ENCODE measurements at regions not wholly inside any gene's neighbourhood (a gene's known extent, or its start where the extent isn't known, plus 50 kb on each side); places are given as distances from the start of the nearest gene placed in this dataset.

- Histone ChIP-seq H3K4ac (ENCODE audit: low read depth, low read length) (no peak overlapping the region), H3K9me3 (ENCODE audit: control insufficient read depth, insufficient read depth, low read length) (no peaks in the 10 kb centered on the region), H2BK5ac (ENCODE audit: low read depth, low read length, poor library complexity, severe bottlenecking) (no peak overlapping the region), H3K9me1 (ENCODE audit: insufficient read depth, low read length) (peaks cover 3% of the 10 kb centered on the region; the same call in 1 of the 2 replicates), H2BK15ac (ENCODE audit: low read depth, low read length) (no peak overlapping the region), H4K91ac (ENCODE audit: insufficient read depth, low read depth, low read length) (no peak overlapping the region), H4K5ac (ENCODE audit: low read depth, low read length) (no peak overlapping the region), H2BK120ac (ENCODE audit: low read depth, low read length) (no peak overlapping the region), H4K20me1 (ENCODE audit: insufficient read depth, low read length) (no peaks in the 10 kb centered on the region), H3K9ac (ENCODE audit: low read depth, low read length) (no peak overlapping the region), H3K23ac (ENCODE audit: low read depth, low read length) (no peak overlapping the region), H2BK20ac (ENCODE audit: low read depth, low read length) (no peak overlapping the region), H2AK5ac (ENCODE audit: low read depth, low read length) (no peak overlapping the region), H2AFZ (replicated peaks; ENCODE audit: low read length, poor library complexity) (no peak overlapping the region), H3K4me1 (ENCODE audit: control insufficient read depth, insufficient read depth, low read length) (peaks cover 3% of the 10 kb centered on the region), H3K4me2 (ENCODE audit: low read depth, low read length) (no peak overlapping the region), H4K8ac (ENCODE audit: low read depth in 2 of 2, low read length in 2 of 2) (no peak overlapping the region), H3K36me3 (ENCODE audit: control insufficient read depth, insufficient read depth, low read length) (no peaks in the 10 kb centered on the region), H3K56ac (ENCODE audit: extremely low read depth, insufficient read depth, low read length) (no peak overlapping the region), H3K79me1 (ENCODE audit: low read depth in 1 of 2, low read length in 2 of 2) (no peaks in the 10 kb centered on the region), H3K18ac (ENCODE audit: low read depth, low read length) (no peak overlapping the region), H3K27me3 (ENCODE audit: control insufficient read depth, insufficient read depth, low read length) (no peaks in the 10 kb centered on the region), H3K14ac (replicated peaks; ENCODE audit: low read depth, low read length) (no peak overlapping the region), H3K27ac (ENCODE audit: insufficient read depth, low read length) (no peak overlapping the region), H2AK9ac (replicated peaks; ENCODE audit: low read depth, low read length, poor library complexity) (no peak overlapping the region), H3K4me3 (ENCODE audit: insufficient read depth, low read depth, low read length) (no peak overlapping the region)
- dilution Hi-C loops (cut with HindIII; ENCODE audit: low sequenced_read_pairs, unreplicated experiment): no loop called here
- TF ChIP-seq CHD1 (IDR thresholded peaks at IDR 0.05; ENCODE audit: low read depth, low read length) (no peak), RCOR1 (IDR thresholded peaks at IDR 0.05; ENCODE audit: insufficient replicate concordance, low read length) (no peak), MXI1 (IDR thresholded peaks at IDR 0.05; ENCODE audit: borderline replicate concordance, low read depth, low read length) (no peak), CEBPB (IDR thresholded peaks at IDR 0.05; ENCODE audit: low read depth, low read length) (no peak), POLR2A (IDR thresholded peaks at IDR 0.05; ENCODE audit: low read depth, low read length) (no peak), MAFK (IDR thresholded peaks at IDR 0.05; ENCODE audit: low read depth, low read length) (no peak), MAZ (IDR thresholded peaks at IDR 0.05; ENCODE audit: borderline replicate concordance, low read depth, low read length) (no peak), RFX5 (IDR thresholded peaks at IDR 0.05; ENCODE audit: low read depth, low read length) (no peak), SMC3 (IDR thresholded peaks at IDR 0.05; ENCODE audit: low read depth, low read length) (no peak), CTCF (conservative IDR thresholded peaks at IDR 0.05; ENCODE audit: low read depth, low read length) (no peak), BHLHE40 (IDR thresholded peaks at IDR 0.05; ENCODE audit: low read depth, low read length) (no peak), NFE2L2 (IDR thresholded peaks at IDR 0.05; ENCODE audit: low read depth, low read length) (no peak), FOS (IDR thresholded peaks at IDR 0.05; ENCODE audit: low read depth, low read length) (no peak), ELK1 (IDR thresholded peaks at IDR 0.05; ENCODE audit: borderline replicate concordance, low read depth, low read length) (no peak), RAD21 (IDR thresholded peaks at IDR 0.05; ENCODE audit: low read length) (no peak)
- TF ChIP-seq, protein P1, sequence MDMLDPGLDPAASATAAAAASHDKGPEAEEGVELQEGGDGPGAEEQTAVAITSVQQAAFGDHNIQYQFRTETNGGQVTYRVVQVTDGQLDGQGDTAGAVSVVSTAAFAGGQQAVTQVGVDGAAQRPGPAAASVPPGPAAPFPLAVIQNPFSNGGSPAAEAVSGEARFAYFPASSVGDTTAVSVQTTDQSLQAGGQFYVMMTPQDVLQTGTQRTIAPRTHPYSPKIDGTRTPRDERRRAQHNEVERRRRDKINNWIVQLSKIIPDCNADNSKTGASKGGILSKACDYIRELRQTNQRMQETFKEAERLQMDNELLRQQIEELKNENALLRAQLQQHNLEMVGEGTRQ (IDR thresholded peaks at IDR 0.05; ENCODE audit: low read depth, low read length): no peak
- in situ Hi-C loops (cut with MboI; ENCODE audit: low sequenced_read_pairs): no loop called here
- ChIA-PET POLR2A (ENCODE audit: unreplicated experiment) (no interaction called here), CTCF (interaction anchor here (0.7 to 1.2 kb wide), 2 partner anchors 67 to 81 kb away, joined by 3 read pairs; no protein-coding TSS in a partner anchor)
- no CpG with 5 or more reads among the region's 4 CpGs for WGBS, 2 experiments (ENCODE audit: extremely low coverage in 2 of 2, insufficient read length in 1 of 2)
- DNase-seq (no peak), ATAC-seq (ENCODE audit: low read depth) (no peak)
- intact Hi-C loops (cut with micrococcal nuclease): no loop called here
- BruUV-seq (replicated peaks): no TSS peak
Measured at GRCh38 chr6:24995270-24995669, 59.5 kb upstream of the RIPOR2 start.

Measured in IMR-90 (cell line).